Body of pancreas (tissue), 4 donors: ENCODE measurements at regions not wholly inside any gene's neighbourhood (a gene's known extent, or its start where the extent isn't known, plus 50 kb on each side); places are given as distances from the start of the nearest gene placed in this dataset.
A peak's percentile ranks its signal among the peaks of the same experiment; 100 is the strongest.

Experiments
- POLR2A ChIP-seq, 3 donors: fragments of 450-650 bp; IDR thresholded peaks; one replicate each; pipeline ENCODE4 v1.6.1; 2016; ENCODE audit warnings: antibody characterized with exemption in 3 of 3, mild to moderate bottlenecking in 2 of 3
- TF ChIP-seq, protein P1 (sequence below), 7 experiments: fragments of 450-650 bp in 4 of 7; fragments of 200-600 bp in 3 of 7; sonication (generic) in 3 of 7; IDR thresholded peaks; one replicate each; pipeline ENCODE4 v1.5.1; 2016 to 2019; ENCODE audit warnings: antibody characterized with exemption in 7 of 7

DNA sequence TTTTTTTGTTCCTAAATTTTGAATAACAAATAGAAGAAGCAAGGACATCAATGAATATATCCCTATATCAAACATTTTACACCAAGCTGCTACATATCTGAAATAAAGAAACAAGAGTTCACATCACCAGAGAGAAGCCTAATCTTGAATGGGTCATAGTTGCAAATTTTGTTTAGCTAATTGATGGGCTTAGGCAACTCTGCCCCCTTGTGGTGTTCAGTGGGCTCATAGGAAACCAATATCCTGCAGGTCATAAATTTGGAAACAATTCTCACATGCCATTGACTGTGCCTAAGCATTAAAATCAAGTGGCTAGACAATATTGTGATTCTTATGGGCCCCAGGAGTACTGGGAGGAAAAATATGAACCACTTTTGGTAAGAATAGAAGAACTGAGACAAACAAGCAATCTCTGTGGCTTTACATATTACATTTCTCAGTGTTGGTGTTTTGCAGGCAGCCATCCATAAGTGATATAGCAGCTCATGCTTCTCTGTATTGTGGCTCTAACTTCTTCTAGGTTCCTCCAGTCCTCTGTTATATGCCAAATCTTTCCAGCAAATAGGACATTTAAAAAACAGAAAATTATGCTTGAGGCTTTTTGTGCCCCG lies 1262.8 kb upstream of the PRMT6 start:
- TF ChIP-seq POLR2A (IDR thresholded peaks at IDR 0.05), result no peak
- TF ChIP-seq, protein P1, sequence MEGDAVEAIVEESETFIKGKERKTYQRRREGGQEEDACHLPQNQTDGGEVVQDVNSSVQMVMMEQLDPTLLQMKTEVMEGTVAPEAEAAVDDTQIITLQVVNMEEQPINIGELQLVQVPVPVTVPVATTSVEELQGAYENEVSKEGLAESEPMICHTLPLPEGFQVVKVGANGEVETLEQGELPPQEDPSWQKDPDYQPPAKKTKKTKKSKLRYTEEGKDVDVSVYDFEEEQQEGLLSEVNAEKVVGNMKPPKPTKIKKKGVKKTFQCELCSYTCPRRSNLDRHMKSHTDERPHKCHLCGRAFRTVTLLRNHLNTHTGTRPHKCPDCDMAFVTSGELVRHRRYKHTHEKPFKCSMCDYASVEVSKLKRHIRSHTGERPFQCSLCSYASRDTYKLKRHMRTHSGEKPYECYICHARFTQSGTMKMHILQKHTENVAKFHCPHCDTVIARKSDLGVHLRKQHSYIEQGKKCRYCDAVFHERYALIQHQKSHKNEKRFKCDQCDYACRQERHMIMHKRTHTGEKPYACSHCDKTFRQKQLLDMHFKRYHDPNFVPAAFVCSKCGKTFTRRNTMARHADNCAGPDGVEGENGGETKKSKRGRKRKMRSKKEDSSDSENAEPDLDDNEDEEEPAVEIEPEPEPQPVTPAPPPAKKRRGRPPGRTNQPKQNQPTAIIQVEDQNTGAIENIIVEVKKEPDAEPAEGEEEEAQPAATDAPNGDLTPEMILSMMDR (IDR thresholded peaks at IDR 0.05), result peak in 6 of 7 experiments; percentile 51 to 64 (median 59)
